ENCODE measurements at regions not wholly inside any gene's neighbourhood (a gene's known extent, or its start where the extent isn't known, plus 50 kb on each side); places are given as distances from the start of the nearest gene placed in this dataset.

GRCh38 chr2:200741468-200742202, 70.1 kb upstream of the BZW1 start:
- no peak for TF ChIP-seq EZH2 (IDR thresholded peaks at IDR 0.05; ENCODE audit: borderline replicate concordance, low read depth, low read length, severe bottlenecking)
- no peak for TF ChIP-seq CTCF (IDR thresholded peaks at IDR 0.05; ENCODE audit: borderline replicate concordance, extremely low read depth, low read length, poor library complexity, severe bottlenecking)

Measured in DND-41 (cell line).